GM23248 (cell line): ENCODE measurements at regions not wholly inside any gene's neighbourhood (a gene's known extent, or its start where the extent isn't known, plus 50 kb on each side); places are given as distances from the start of the nearest gene placed in this dataset.

Experiments
- EZH2 ChIP-seq: fragments of 200-600 bp; sonication (generic); IDR thresholded peaks from 2 replicates; pipeline ENCODE4 v1.6.1; 2018; ENCODE audit warnings: antibody characterized with exemption, mild to moderate bottlenecking; ENCODE audit not compliant: insufficient read depth, poor library complexity, severe bottlenecking
- EZH2phosphoT487 ChIP-seq: fragments of 200-600 bp; sonication (generic); IDR thresholded peaks from 2 replicates; pipeline ENCODE4 v1.6.1; 2018; ENCODE audit warnings: antibody characterized with exemption, moderate library complexity, mild to moderate bottlenecking, low read depth; ENCODE audit not compliant: insufficient read depth

DNA sequence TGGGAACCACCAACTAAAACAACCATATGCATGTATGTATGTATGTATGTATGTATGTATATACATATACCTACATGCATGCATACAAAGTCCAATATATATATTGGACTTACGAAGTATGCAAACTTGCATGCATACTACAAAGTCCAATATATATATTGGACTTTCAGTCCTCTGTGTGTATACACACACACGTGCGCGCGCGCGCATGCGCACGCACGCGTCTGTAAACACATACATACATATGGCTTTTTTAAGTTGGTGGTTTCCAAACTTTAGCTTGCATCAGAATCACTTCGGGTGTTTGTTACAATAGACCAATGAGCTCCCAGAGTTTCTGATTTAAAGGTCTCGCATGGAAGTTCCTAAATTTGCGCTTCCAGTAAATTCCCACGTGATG, 197.5 kb upstream of the C1orf87 start:
- TF ChIP-seq EZH2phosphoT487: no peak
- no peak for TF ChIP-seq EZH2
